HG02884 (cell line): ENCODE measurements at regions not wholly inside any gene's neighbourhood (a gene's known extent, or its start where the extent isn't known, plus 50 kb on each side); places are given as distances from the start of the nearest gene placed in this dataset.

Experiments
- ATAC-seq: cut with Tn5 transposase; IDR thresholded peaks from one replicate; pipeline ENCODE4 v1.9.1; 2021; ENCODE audit warnings: mild to moderate bottlenecking, moderate library complexity; ENCODE audit not compliant: unreplicated experiment

DNA sequence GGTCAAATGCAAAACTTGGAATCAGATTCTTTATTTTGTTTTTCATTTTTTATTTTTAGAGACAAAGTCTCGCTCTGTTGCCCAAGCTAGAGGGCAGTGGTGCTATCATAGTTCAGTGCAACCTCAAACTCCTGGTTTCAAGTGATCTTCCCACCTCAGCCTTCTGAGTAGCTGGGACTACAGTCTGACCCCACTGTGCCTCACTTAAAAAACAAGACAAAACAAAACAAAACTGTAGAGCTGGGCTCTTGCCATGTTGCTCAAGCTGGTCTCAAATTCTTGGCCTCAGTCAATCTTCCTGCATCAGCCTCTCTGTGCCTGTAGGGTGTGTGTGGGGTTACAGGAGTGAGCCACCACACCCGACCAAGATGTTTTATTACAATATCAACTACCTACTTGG is 396.0 kb upstream of the USP24 start:
- no peak for ATAC-seq

DNA sequence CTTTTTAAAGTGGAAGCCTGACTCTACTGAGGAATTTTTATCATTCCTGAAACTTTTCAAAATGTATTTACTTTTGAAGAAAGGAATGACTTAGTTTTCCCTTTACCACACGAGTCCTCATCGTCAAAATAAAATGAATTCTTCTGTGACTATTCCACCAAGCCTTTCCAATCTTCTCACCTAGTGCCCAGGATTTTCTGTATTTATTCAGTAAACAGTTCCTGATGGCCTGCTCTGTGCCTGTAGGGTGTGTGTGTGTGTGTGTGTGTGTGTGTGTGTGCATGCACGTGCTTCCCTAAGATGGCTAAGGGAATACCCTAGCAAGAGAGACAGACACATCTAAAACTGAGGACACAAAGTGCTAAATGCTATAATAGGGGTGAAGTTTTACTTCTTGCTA is 395.0 kb upstream of the USP24 start:
- no peak for ATAC-seq

DNA sequence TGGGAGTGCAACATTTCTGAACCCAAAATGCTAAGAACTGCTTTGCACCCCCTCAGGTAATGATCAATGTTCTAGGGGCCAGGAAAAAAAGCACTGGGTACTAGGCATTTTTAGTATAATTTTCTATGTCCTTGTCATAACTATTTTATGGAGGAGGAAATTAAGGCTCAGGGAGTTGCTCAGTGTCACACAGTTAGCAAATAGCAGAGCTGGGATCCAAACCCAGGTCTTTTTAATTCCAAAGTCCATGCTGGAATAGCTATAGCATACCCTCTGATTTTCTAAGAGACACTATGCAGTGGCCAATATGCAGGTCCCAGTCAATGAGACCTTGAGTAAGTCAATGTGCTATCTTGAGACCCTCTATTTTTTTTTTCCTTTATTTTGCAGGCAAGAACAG is 394.5 kb upstream of the USP24 start:
- no peak for ATAC-seq

DNA sequence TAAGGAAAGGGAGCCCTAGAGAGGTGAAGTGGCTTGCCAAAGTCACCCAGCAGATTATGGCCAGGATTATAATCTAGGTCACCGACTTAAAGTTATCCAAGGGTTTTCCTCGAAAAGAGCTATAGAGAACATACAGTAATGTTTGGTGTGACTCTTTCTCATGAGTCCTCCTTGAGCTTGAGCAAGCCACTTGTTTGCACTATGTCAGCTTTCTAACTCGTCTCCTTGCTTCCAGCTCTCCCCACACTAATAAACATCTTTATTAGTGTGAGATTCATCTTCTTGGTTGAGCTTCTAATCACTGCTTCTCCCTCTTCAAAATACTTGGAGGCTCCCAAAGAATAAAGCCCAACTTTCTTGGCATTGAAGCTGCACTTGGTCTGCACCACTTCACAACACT is 390.0 kb upstream of the USP24 start:
- no peak for ATAC-seq

DNA sequence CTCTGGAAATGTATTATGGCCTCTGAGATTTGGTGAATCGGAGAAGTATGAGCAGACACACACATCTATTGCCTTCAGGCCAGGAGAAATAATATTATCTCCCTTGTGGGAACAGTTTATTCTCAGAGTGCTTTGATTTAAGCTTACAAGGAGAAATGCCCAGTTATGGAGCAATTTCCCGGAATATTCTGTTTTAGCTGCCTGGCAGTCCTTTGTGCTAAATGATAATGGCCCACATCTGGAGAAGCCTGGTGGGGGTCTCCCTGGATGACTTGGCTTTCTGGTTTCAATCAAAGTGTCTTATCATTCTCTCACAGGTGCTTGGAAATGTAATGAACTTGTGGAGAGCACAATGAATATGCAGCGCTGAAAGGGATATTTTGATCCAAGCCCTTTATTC is 389.6 kb upstream of the USP24 start:
- ATAC-seq = no peak

DNA sequence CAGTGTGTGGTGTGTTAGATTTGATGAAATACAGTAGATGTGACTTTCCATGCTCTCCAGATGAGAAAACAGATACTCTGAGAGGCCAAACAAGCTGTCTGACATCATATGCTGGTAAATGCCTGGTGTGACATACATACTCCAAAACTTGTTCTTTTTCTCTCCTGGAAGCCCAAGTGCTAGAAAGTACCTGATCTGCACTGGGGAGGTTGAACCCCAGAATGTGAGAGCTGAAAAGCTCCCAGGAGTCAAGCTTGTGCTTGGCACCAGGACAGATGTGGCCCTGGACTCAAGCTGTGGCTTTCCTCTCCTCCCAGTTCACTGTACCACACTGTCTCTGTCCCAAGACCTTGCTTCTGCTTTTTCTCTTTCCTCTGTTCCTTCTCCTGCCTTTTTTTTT is 389.0 kb upstream of the USP24 start:
- no peak for ATAC-seq

DNA sequence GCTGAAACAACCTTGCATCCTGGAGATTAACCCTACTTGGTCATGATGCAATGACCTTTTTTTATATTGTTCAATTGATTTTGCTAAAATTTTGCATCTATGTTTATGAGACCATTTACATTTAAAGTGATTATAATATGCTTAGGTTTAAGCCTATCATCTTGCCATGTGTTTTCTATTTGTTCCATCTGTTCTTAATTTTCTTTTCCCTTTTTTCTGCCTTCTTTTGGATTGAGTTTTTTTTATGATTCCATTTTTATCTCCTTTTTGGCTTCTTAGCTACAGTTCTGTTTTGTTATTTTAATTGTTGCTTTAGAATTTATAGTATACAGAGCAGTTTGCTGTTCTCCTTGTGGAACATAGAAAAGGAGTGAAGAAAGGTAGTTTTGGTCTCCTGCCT is 385.1 kb upstream of the USP24 start:
- ATAC-seq = no peak

DNA sequence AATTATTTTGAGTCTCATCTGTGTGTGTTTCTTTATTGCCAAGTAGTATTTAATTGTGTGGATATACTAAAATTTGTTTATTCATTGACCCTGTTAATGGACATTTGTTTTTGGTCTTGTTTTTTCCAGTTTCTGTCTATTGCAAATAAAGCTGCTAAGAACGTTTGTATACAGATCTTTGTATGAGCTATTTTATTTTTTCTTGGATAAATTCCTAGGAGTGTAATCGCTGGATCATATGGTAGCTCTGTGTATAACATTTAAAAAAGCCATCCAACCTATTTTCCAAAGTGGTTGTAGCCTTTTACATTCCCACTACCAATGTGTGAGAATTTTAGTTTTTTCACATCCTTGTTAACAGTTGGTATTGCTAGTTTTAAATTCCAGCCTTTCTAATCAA is 382.7 kb upstream of the USP24 start:
- no peak for ATAC-seq

DNA sequence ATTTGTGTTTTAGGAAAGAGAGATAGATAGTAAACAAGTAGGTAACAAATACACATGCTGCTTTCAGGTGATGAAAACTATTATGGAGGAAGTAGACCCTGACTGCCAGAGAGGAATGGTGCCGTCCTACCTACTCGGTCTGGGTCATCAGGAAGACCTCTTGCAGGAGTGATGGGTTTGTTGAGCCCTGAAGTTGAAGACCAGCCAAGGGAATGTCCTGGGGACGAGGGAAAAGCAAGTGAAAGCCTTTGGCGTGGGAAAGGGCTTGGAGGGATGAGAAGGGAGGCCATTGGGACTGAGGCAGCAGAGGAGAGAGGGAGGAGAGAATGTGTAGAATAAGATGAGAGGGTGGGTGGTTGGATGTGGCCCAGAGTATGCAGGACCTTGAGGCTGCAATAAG is 379.5 kb upstream of the USP24 start:
- ATAC-seq = no peak

DNA sequence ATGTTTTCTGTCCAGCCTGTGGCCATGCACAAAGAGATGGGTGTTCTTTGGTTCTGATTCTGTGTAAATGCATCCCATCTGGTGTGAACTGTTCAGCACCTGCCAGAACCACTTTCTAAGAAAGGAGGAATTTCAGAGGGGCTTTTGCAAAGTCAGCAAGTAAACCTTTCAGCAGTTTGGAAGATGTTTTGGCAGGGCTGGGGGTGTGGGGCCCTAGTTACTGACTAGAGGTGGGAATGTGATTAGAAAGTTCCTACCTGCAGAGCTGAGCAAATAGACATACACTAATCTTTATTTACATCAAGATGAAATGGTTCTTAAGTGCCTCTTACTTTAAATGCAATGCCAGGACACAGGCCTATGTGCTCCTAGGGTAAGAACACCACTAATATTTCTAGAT is 378.1 kb upstream of the USP24 start:
- ATAC-seq = no peak

DNA sequence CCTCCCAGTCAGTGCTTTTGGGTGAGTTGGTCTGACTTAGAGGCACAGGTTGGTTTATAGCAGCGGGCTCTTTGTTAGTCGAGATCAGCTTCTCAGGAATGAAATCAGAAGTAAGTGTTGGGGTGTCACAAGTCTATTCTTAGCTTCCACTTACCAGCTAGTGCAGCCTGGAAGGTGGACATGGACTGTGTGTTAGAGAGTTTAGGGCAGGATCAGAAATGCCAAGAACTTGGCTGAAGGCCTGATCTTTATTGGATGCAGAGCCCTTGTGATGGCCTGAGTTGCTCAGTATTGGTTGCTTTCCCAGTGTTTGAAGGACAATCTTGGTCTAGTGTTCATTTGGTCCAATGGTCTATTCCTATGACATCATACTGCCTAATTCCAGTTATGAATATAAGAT is 377.0 kb upstream of the USP24 start:
- no peak for ATAC-seq

DNA sequence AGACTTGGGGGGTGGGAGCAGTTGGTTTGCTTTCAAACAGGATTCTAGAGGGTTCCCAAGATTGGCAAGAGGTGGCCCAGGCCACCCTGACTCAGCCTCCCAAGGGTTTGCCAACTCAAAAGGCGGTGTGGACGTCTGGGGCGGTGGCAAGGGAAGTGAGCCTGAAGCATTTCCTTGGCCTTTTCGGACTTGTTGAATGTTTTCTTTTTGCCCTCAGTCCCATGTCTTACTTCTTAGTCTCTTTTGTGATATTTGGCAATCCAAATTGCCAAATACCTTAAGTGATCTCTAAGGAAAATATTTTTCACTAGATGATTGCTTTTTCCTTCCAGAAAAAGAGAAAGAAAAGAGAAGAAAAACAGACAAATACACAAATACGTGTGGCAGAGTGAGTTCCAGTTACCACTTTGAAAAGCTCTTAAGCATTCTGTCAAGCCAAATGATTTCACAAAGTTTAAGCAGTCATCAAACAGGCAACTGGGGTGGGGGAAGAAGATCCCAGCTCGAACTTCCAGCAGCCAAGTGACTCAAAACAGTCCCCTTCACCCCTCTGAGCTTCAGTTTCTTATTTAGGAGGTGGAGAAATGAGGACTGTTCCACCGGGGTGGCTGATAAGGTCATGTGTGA is 374.6 kb upstream of the USP24 start:
- no peak for ATAC-seq

DNA sequence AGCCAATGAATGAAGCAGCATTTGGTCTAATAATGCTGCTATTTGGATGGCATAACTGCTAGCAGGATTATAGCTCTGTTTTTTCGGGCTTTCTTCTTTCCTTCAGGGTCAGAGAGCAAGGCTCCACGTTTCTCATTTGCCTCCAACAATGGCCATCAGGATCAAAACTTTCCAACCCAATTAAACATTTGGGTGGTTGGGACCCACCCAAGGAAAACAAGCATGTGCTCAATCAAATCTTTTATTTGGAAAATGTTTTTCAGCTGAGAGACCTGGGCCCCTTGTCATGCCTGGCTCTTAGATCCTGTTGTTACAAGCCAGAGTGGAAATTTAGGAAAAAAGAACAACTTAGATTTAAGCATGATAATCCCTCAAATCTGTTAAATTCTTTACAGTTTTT is 373.1 kb upstream of the USP24 start:
- no peak for ATAC-seq

DNA sequence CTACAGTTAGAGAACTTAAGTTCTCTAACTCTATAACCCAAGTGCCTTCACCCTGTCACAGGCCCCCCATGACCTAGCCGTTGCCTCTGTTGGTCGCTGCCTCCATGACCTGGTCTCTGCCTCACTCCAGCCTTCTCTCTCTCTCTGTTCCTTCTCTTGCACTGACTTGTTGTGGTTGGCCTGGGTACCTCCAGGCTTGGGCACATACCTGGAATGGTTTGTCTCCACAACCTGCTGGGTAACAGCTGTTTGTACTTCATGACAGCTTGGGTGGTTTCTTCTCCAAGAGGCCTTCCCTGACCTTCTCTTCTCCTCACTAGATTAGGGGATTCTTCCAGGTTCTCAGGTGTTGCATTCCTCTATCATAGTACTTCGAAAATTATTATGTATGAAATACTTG is 371.6 kb upstream of the USP24 start:
- ATAC-seq = no peak

DNA sequence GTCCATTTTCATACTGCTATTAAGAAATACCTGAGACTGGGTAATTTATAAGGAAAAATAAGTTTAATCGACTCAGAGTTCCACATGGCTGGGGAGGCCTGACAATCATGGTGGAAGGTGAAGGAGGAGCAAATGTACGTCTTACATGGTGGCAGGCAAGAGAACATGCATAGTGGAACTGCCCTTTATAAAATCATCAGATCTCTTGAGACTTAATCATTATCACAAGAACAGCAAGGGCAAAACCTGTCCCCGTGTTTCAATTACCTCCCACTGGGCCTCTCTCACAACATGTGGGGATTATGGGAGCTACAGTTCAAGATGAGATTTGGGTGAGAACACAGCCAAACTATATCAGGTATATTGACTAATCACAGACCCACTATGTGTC is 370.2 kb upstream of the USP24 start:
- no peak for ATAC-seq

DNA sequence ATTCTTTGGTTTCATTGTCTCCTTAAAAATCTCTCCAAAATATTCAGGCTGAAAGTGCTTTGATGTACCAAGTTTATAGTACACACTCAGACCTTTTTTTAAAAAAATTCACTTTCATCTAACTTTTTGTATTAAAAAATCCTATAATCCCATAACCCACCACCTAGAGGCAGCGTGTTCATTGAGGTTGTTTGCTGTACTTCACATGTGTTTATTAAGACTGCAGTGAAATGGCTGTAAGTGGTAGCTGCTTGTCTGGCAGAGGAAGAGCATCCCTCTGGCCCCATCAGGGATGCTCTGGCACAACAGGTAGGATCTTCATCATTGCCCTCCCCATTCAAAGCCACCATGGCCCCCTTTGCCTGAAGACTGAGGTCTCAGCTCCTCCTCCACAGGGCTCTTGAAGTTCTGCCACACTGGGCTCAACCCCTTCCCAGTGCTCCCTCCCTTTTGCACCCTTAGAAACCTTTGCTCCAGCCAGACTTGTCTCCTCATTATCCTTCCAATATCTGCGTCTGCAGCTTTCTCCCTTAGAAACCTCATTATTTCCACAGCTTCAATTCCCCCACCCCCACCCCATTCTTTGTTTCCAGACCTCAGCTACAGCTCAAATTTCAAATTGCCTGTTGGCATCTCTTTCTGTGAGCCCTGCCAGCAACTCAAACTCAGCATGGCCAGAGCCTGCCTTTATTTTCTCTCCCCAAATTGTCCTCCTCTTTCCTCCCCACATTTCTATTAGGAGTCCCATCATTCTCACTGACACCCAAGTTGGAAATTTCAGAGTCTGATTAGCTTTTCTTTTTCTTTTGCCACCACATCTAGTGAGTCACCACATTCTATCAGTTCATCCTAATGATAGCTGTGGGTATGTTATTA is 369.6 kb upstream of the USP24 start:
- no peak for ATAC-seq

DNA sequence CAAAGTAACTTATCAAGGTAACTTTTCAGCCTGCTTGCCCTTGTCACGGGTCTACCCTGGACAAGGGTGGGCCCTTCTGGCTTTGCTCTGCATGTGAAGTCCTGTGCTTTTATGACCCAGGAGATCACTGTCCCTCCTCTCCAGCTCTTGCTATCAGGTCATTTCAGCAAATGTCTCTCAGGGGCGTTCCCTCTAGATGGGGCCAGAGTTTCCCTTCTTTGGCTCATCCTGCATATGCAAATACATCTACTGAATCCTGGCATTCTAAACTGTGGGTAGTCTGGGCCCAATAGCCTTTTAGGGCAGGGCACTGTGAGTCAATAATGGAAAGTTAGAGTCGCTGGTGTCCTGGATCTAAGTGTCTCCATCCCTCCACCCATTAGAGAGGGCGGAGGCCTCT is 366.9 kb upstream of the USP24 start:
- ATAC-seq = no peak

DNA sequence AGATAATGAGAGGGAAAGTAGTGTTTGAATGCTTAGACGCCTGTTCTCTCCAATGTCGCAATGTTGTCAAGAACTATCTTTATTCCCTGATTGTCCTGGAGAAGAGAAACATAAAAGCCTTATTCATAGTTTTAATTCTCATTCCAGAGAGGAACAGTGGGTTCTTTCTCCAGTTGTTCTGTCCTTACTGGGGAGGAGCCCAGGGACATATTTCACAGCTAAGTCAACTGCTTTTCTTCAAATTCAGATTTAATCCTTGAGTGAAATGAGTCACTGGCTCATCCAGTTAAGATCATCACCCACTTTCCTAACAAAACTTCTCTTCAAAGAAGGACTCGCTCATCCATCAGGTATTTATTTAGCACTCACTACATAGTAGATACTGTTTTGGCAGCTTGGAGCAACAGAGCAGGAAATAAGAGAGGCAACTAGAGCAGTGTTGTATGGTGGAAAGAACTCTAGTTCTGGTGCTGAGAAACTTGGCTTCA is 365.7 kb upstream of the USP24 start:
- no peak for ATAC-seq

DNA sequence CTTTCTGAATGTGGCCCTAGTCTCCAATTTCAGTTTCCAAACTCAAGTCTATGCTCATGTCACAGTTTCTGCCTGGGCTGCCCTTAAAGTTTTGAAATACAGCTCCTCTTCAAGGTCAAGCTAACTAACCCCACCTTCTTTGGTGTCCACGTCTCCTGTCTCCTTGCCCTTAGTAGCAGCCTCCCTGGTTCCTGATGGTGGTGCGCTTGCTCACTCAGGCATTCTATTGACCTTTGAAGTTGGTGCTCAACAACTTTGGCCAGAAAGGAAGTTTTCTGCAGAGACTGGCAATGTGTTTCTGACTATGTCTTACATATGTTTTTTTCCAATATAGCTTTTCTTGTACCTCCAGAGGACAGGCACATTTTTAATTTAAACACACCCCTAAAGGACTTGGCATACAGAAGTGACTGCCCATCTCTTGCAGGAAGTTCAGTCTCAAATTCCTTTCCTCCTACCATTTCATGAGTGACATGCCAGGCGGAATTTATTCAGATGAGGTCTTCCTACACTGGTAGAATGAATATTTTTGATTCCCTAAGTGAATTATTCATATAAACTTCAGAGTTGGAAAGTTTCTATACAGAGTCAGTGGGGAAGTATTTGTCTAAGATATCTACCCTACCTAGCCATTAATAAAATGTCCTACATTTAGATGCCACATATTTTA is 364.3 kb upstream of the USP24 start:
- ATAC-seq = no peak

DNA sequence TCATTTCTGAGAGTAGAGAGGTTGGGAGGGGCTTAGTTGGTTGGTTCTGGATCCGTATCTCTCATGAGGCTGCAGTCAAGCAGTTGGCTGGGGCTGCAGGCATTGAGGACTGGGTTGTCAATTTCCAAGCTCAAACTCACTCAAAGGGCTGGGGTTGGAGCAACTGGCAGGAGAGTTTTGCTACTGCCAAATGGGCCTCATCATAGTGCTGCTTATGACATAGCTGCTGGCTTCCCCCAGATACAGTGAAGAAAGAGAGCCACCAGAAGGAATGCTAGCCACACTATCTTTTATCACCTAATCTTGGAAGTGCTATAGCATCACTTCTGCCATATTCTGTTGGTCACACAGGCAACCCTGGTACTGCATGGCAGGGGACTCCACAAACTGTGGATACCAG is 363.5 kb upstream of the USP24 start:
- no peak for ATAC-seq

DNA sequence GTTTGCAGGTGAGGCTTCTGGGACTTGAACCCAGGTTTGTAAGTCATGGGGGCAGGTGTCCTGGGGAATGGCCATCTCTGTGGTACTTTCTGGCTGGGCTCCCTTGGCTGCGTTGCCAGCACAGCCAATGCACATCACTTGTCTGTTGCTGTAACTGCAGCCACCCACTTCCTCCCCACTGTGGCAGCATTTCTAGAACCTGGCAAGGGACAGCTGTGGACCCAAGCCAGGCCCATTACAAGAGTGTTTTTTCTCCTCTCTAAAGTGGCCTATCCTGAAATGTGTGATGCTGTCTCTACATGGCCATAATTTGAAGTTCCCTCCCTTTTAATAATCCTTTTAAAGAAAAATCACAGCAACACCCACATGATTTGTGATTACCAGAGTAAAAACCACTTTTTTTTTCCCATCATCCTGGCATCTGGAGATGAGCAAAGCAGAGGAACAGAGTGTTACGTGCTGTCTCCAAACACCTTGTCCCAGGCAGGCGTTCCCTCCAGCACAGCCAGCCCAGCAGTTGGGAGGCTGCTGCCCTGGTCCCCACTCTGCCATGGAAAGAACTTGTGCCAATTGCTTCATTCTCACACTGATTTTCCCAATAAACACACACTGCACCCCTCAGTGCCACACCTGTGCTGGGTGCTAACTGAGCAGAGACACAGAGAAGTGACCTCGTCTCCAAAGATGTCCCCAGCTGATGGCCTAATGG is 360.6 kb upstream of the USP24 start:
- ATAC-seq = no peak
